Panc1 (cell line): ENCODE measurements at regions not wholly inside any gene's neighbourhood (a gene's known extent, or its start where the extent isn't known, plus 50 kb on each side); places are given as distances from the start of the nearest gene placed in this dataset.

Experiments
- ATAC-seq: fragments of 200-7000 bp; cut with Tn5 transposase; 2 replicates; pipeline ENCODE4 v1.9.1; 2020; ENCODE audit warnings: mild to moderate bottlenecking, moderate library complexity
- BruUV-seq: library from RNA; stranded (reverse); fragments of 400-500 nt; replicated peaks from 2 replicates; lab custom pipeline; 2021; lab: Mats Ljungman, UMichigan
- CTCF ChIA-PET: fragments of 300-600 bp; sonication (Branson Sonifier 250); formaldehyde crosslinking; loops from one replicate; lab custom pipeline; 2022; ENCODE audit warnings: antibody characterized with exemption; lab: Charles Lee
- POLR2A ChIA-PET: fragments of 300-600 bp; sonication (Branson Sonifier 250); formaldehyde crosslinking; loops from one replicate; lab custom pipeline; 2022; ENCODE audit warnings: antibody characterized with exemption; lab: Charles Lee
- DNase-seq: peaks from one replicate; pipeline ENCODE4 v3.0.0-alpha.2; 2010; ENCODE audit warnings: low read depth, low spot score
- H3K27ac ChIP-seq: 2 replicates; pipeline ENCODE4 v1.5.1; 2011; ENCODE audit warnings: mild to moderate bottlenecking, low read length, inconsistent platforms
- H3K27me3 ChIP-seq: fragments of 200-500 bp; sonication (Bioruptor generic); 2 replicates; pipeline ENCODE4 v1.6.0; 2014; ENCODE audit warnings: low read length, inconsistent platforms; ENCODE audit not compliant: control insufficient read depth, insufficient read depth
- H3K36me3 ChIP-seq: fragments of 200-500 bp; sonication (Bioruptor generic); 2 replicates; pipeline ENCODE4 v1.5.1; 2014; ENCODE audit warnings: inconsistent platforms, mild to moderate bottlenecking, low read length, moderate library complexity; ENCODE audit not compliant: control insufficient read depth, insufficient read depth
- H3K4me1 ChIP-seq: 2 replicates; pipeline ENCODE4 v1.5.1; 2011; ENCODE audit warnings: inconsistent platforms, mild to moderate bottlenecking, low read length, moderate library complexity; ENCODE audit not compliant: control insufficient read depth, insufficient read depth
- H3K4me3 ChIP-seq, 2 experiments: 2 replicates each; pipeline ENCODE4 v1.5.1; 2011 to 2012; ENCODE audit warnings: low read depth in 2 of 2, low read length in 2 of 2, mild to moderate bottlenecking in 2 of 2, inconsistent platforms in 1 of 2, moderate library complexity in 1 of 2
- H3K9me3 ChIP-seq: fragments of 200-500 bp; sonication (Bioruptor generic); 2 replicates; pipeline ENCODE4 v1.5.1; 2014; ENCODE audit warnings: low read depth, mild to moderate bottlenecking, inconsistent platforms, low read length, moderate library complexity; ENCODE audit not compliant: control insufficient read depth, insufficient read depth
- CTCF ChIP-seq: fragments of 450-650 bp; IDR thresholded peaks from 2 replicates; pipeline ENCODE4 v1.5.1; 2017; ENCODE audit warnings: mild to moderate bottlenecking
- POLR2AphosphoS5 ChIP-seq: IDR thresholded peaks from 2 replicates; pipeline ENCODE4 v1.6.1; 2012; ENCODE audit warnings: mild to moderate bottlenecking, low read depth, low read length, moderate library complexity
- REST ChIP-seq, 2 experiments: IDR thresholded peaks; 2 replicates each; pipeline ENCODE4 v1.6.1; 2011 to 2012; ENCODE audit warnings: low read depth in 2 of 2, control low read depth in 1 of 2, low read length in 1 of 2, mild to moderate bottlenecking in 1 of 2, moderate library complexity in 1 of 2; ENCODE audit not compliant: insufficient read depth in 1 of 2
- SIN3A ChIP-seq: IDR thresholded peaks from 2 replicates; pipeline ENCODE4 v1.6.1; 2012; ENCODE audit warnings: low read depth, mild to moderate bottlenecking, low read length, moderate library complexity, borderline replicate concordance; ENCODE audit not compliant: insufficient read depth
- TCF7L2 ChIP-seq: IDR thresholded peaks from 2 replicates; pipeline ENCODE4 v1.6.1; 2011; ENCODE audit warnings: mild to moderate bottlenecking, low read depth, low read length, inconsistent platforms
- in situ Hi-C: cut with HindIII; loops from 2 replicates; pipeline ENCODE4 v1.10.0; 2016; ENCODE audit warnings: low sequenced_read_pairs, low pct_unique_long_range_greater_than_20kb
- intact Hi-C: fragments of 100-400 bp; cut with micrococcal nuclease; formaldehyde crosslinking; loops from one replicate; pipeline ENCODE4 v1.10.0; 2022; ENCODE audit not compliant: unreplicated experiment

DNA sequence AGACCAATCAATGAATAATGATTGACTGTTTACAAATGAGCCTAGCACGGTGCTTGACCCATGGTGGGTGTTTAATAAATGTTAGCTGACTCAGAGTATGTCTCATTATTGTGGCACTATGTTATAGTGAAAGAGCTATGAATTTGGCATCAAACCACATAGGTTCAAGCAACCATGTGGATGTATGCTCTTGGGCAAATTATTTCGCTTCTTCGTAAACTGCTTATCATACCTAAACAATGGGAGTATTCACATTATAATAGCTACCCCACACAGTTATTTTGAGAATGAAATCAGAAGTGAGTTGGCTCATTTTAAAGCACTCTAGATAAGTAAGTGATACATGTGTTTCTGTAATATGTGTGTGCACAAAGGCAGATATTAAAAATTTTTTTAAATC, 118.7 kb upstream of the HSD17B12 start:
- Histone ChIP-seq H3K27ac (no peak overlapping the region), H3K4me1 (peaks cover 4% of the 10 kb centered on the region), H3K9me3 (no peaks in the 10 kb centered on the region), H3K27me3 (peaks cover 45% of the 10 kb centered on the region), H3K4me3 (no peak overlapping the region), H3K36me3 (no peaks in the 10 kb centered on the region)
- in situ Hi-C loops (no loop called here), intact Hi-C loops (no loop called here)
- POLR2A ChIA-PET, result no interaction called here
- TF ChIP-seq REST (IDR thresholded peaks at IDR 0.05; ENCODE audit: insufficient read depth in 1 of 2, low read depth in 2 of 2, low read length in 1 of 2) (no peak), CTCF (no peak), SIN3A (no peak), TCF7L2 (no peak), POLR2AphosphoS5 (no peak)
- DNase-seq, result no peak
- BruUV-seq, result no TSS peak
- no peak for ATAC-seq
- CTCF ChIA-PET, result no interaction called here

- ChIA-PET CTCF (interaction anchor here (0.7 to 1.3 kb wide), 5 partner anchors 11 to 63 kb away, joined by 3 to 12 read pairs (median 4); no protein-coding TSS in a partner anchor), POLR2A (no interaction called here)
- in situ Hi-C loops, result no loop called here
- intact Hi-C loops, result loop anchor here (2.0 kb wide), 1 partner anchor 63 kb away; no protein-coding TSS in a partner anchor
- Histone ChIP-seq H3K27me3 (peaks cover 32% of the 10 kb centered on the region), H3K4me1 (no peaks in the 10 kb centered on the region), H3K4me3 (no peak overlapping the region), H3K9me3 (no peaks in the 10 kb centered on the region), H3K36me3 (no peaks in the 10 kb centered on the region), H3K27ac (no peak overlapping the region)
- ATAC-seq (peak; percentile 94), DNase-seq (no peak)
- peak; percentile 88 for TF ChIP-seq CTCF
- TF ChIP-seq REST (IDR thresholded peaks at IDR 0.05; ENCODE audit: insufficient read depth in 1 of 2, low read depth in 2 of 2, low read length in 1 of 2), result no peak
- no TSS peak for BruUV-seq
Observed at GRCh38 chr11:43567396-43567975, 113.1 kb upstream of the HSD17B12 start.
